ENCODE measurements at regions not wholly inside any gene's neighbourhood (a gene's known extent, or its start where the extent isn't known, plus 50 kb on each side); places are given as distances from the start of the nearest gene placed in this dataset.

- Mint-ChIP-seq H3K27ac (peak overlapping the region in 1 of 3 donors; percentile 84), H3K4me3 (peak overlapping the region in 1 of 4 donors; percentile 0)
These were observed 167.0 kb upstream of the MYLIP start for GRCh38 chr6:15961635-15962448.

GRCh38 chr6:15960740-15961634, 167.9 kb upstream of the MYLIP start:
- Histone ChIP-seq H3K27ac (ENCODE audit: insufficient read depth, low read length, poor library complexity, severe bottlenecking) (no peak overlapping the region), H3K4me1 (ENCODE audit: control insufficient read depth, insufficient read depth, low read length, poor library complexity, severe bottlenecking) (no peaks in the 10 kb centered on the region), H3K36me3 (ENCODE audit: control insufficient read depth, insufficient read depth, low read length) (no peaks in the 10 kb centered on the region), H3K4me3 (ENCODE audit: low read depth, low read length) (no peak overlapping the region), H3K27me3 (ENCODE audit: control insufficient read depth, insufficient read depth, low read length) (no peaks in the 10 kb centered on the region), H3K9me3 (ENCODE audit: control insufficient read depth in 2 of 2, low read length in 2 of 2) (no peaks in the 10 kb centered on the region)
- ATAC-seq (ENCODE audit: low read depth in 2 of 2) (no peak), DNase-seq (no peak)
- H3K4me1 Mint-ChIP-seq, result peaks cover 8 to 21% (median 14%) of the 10 kb centered on the region in 4 donors
- peaks cover 0 to 1% (median 0%) of the 10 kb centered on the region in 7 donors for H3K9me3 Mint-ChIP-seq
- H3K27ac Mint-ChIP-seq, result peak overlapping the region in 1 of 3 donors; percentile 84
- no peaks in the 10 kb centered on the region for H3K36me3 Mint-ChIP-seq
- peaks cover 15% of the 10 kb centered on the region for H3K27me3 Mint-ChIP-seq
- H3K4me3 Mint-ChIP-seq, result no peak overlapping the region

More at GRCh38 chr6:15961635-15962448, 167.0 kb upstream of the MYLIP start:
- H3K9me3 ChIP-seq (ENCODE audit: control insufficient read depth in 2 of 2, low read length in 2 of 2), result no peaks in the 10 kb centered on the region
- no peaks in the 10 kb centered on the region for H3K4me1 ChIP-seq (ENCODE audit: control insufficient read depth, insufficient read depth, low read length, poor library complexity, severe bottlenecking)
- H3K36me3 Mint-ChIP-seq, result no peaks in the 10 kb centered on the region
- H3K4me1 Mint-ChIP-seq, result peaks cover under 1 to 14% (median 12%) of the 10 kb centered on the region in 4 donors
- H3K27me3 Mint-ChIP-seq, result peaks cover 11% of the 10 kb centered on the region
- no peak for DNase-seq
- no peaks in the 10 kb centered on the region for H3K36me3 ChIP-seq (ENCODE audit: control insufficient read depth, insufficient read depth, low read length)
- H3K27me3 ChIP-seq (ENCODE audit: control insufficient read depth, insufficient read depth, low read length), result no peaks in the 10 kb centered on the region
- H3K9me3 Mint-ChIP-seq, result peaks cover 0 to 1% (median 0%) of the 10 kb centered on the region in 7 donors
- no peak overlapping the region for H3K27ac ChIP-seq (ENCODE audit: insufficient read depth, low read length, poor library complexity, severe bottlenecking)
- no peak for ATAC-seq (ENCODE audit: low read depth in 2 of 2)
- H3K4me3 ChIP-seq (ENCODE audit: low read depth, low read length), result no peak overlapping the region

- Mint-ChIP-seq H3K36me3 (no peaks in the 10 kb centered on the region), H3K4me3 (no peak overlapping the region), H3K9me3 (peaks cover 0 to 1% (median 0%) of the 10 kb centered on the region in 7 donors), H3K27ac (no peak overlapping the region), H3K27me3 (peaks cover 15% of the 10 kb centered on the region), H3K4me1 (peaks cover 8 to 25% (median 11%) of the 10 kb centered on the region in 4 donors)
- Histone ChIP-seq H3K27me3 (ENCODE audit: control insufficient read depth, insufficient read depth, low read length) (no peaks in the 10 kb centered on the region), H3K4me3 (ENCODE audit: low read depth, low read length) (no peak overlapping the region), H3K27ac (ENCODE audit: insufficient read depth, low read length, poor library complexity, severe bottlenecking) (no peak overlapping the region), H3K36me3 (ENCODE audit: control insufficient read depth, insufficient read depth, low read length) (no peaks in the 10 kb centered on the region), H3K9me3 (ENCODE audit: control insufficient read depth in 2 of 2, low read length in 2 of 2) (no peaks in the 10 kb centered on the region), H3K4me1 (ENCODE audit: control insufficient read depth, insufficient read depth, low read length, poor library complexity, severe bottlenecking) (no peaks in the 10 kb centered on the region)
- no peak for DNase-seq
- ATAC-seq (ENCODE audit: low read depth in 2 of 2), result no peak
These were observed 171.2 kb upstream of the MYLIP start for GRCh38 chr6:15957655-15958169.

- Mint-ChIP-seq H3K4me1 (peaks cover 0 to 19% (median 6%) of the 10 kb centered on the region in 4 donors), H3K27ac (peak overlapping the region in 1 of 3 donors; percentile 8), H3K36me3 (no peaks in the 10 kb centered on the region), H3K4me3 (peak overlapping the region in 3 of 4 donors; percentile 21 to 76 (median 58)), H3K9me3 (peaks cover 0 to 1% (median 0%) of the 10 kb centered on the region in 7 donors), H3K27me3 (peaks cover 15% of the 10 kb centered on the region)
- H3K27ac ChIP-seq (ENCODE audit: insufficient read depth, low read length, poor library complexity, severe bottlenecking), result no peak overlapping the region
- DNase-seq (peak in 2 of 3 donors; percentile 4 to 26), ATAC-seq (ENCODE audit: low read depth in 2 of 2) (no peak)
- H3K36me3 ChIP-seq (ENCODE audit: control insufficient read depth, insufficient read depth, low read length), result no peaks in the 10 kb centered on the region
- H3K4me3 ChIP-seq (ENCODE audit: low read depth, low read length), result peak overlapping the region; percentile 43
- no peaks in the 10 kb centered on the region for H3K9me3 ChIP-seq (ENCODE audit: control insufficient read depth in 2 of 2, low read length in 2 of 2)
- H3K4me1 ChIP-seq (ENCODE audit: control insufficient read depth, insufficient read depth, low read length, poor library complexity, severe bottlenecking), result no peaks in the 10 kb centered on the region
- H3K27me3 ChIP-seq (ENCODE audit: control insufficient read depth, insufficient read depth, low read length), result no peaks in the 10 kb centered on the region
These were observed 172.4 kb upstream of the MYLIP start for GRCh38 chr6:15956205-15957106.

- peaks cover 0 to 1% (median 0%) of the 10 kb centered on the region in 7 donors for H3K9me3 Mint-ChIP-seq
- H3K27me3 Mint-ChIP-seq, result peaks cover 15% of the 10 kb centered on the region
- ATAC-seq (ENCODE audit: low read depth in 2 of 2), result no peak
These were observed 173.4 kb upstream of the MYLIP start for GRCh38 chr6:15955484-15955883.

GRCh38 chr6:15953152-15953880, 175.6 kb upstream of the MYLIP start:
- Mint-ChIP-seq H3K27ac (no peak overlapping the region), H3K9me3 (peaks cover 0 to 1% (median 0%) of the 10 kb centered on the region in 7 donors), H3K36me3 (no peaks in the 10 kb centered on the region), H3K27me3 (peaks cover 11% of the 10 kb centered on the region), H3K4me3 (no peak overlapping the region), H3K4me1 (peaks cover 0 to 19% (median 6%) of the 10 kb centered on the region in 4 donors)
- Histone ChIP-seq H3K4me1 (ENCODE audit: control insufficient read depth, insufficient read depth, low read length, poor library complexity, severe bottlenecking) (no peaks in the 10 kb centered on the region), H3K9me3 (ENCODE audit: control insufficient read depth in 2 of 2, low read length in 2 of 2) (no peaks in the 10 kb centered on the region), H3K27ac (ENCODE audit: insufficient read depth, low read length, poor library complexity, severe bottlenecking) (no peak overlapping the region), H3K36me3 (ENCODE audit: control insufficient read depth, insufficient read depth, low read length) (no peaks in the 10 kb centered on the region), H3K27me3 (ENCODE audit: control insufficient read depth, insufficient read depth, low read length) (no peaks in the 10 kb centered on the region), H3K4me3 (ENCODE audit: low read depth, low read length) (no peak overlapping the region)
- DNase-seq (no peak), ATAC-seq (ENCODE audit: low read depth in 2 of 2) (no peak)

More at GRCh38 chr6:15955484-15955883, 173.4 kb upstream of the MYLIP start:
- no peaks in the 10 kb centered on the region for H3K36me3 Mint-ChIP-seq
- peak overlapping the region in 1 of 3 donors; percentile 70 for H3K27ac Mint-ChIP-seq
- H3K27ac ChIP-seq (ENCODE audit: insufficient read depth, low read length, poor library complexity, severe bottlenecking), result no peak overlapping the region
- no peak overlapping the region for H3K4me3 ChIP-seq (ENCODE audit: low read depth, low read length)
- no peak for DNase-seq
- H3K4me3 Mint-ChIP-seq, result no peak overlapping the region
- no peaks in the 10 kb centered on the region for H3K9me3 ChIP-seq (ENCODE audit: control insufficient read depth in 2 of 2, low read length in 2 of 2)
- H3K4me1 Mint-ChIP-seq, result peaks cover 0 to 19% (median 6%) of the 10 kb centered on the region in 4 donors
- no peaks in the 10 kb centered on the region for H3K36me3 ChIP-seq (ENCODE audit: control insufficient read depth, insufficient read depth, low read length)
- H3K27me3 ChIP-seq (ENCODE audit: control insufficient read depth, insufficient read depth, low read length), result no peaks in the 10 kb centered on the region
- no peaks in the 10 kb centered on the region for H3K4me1 ChIP-seq (ENCODE audit: control insufficient read depth, insufficient read depth, low read length, poor library complexity, severe bottlenecking)
